ENCODE measurements at regions not wholly inside any gene's neighbourhood (a gene's known extent, or its start where the extent isn't known, plus 50 kb on each side); places are given as distances from the start of the nearest gene placed in this dataset.

DNA sequence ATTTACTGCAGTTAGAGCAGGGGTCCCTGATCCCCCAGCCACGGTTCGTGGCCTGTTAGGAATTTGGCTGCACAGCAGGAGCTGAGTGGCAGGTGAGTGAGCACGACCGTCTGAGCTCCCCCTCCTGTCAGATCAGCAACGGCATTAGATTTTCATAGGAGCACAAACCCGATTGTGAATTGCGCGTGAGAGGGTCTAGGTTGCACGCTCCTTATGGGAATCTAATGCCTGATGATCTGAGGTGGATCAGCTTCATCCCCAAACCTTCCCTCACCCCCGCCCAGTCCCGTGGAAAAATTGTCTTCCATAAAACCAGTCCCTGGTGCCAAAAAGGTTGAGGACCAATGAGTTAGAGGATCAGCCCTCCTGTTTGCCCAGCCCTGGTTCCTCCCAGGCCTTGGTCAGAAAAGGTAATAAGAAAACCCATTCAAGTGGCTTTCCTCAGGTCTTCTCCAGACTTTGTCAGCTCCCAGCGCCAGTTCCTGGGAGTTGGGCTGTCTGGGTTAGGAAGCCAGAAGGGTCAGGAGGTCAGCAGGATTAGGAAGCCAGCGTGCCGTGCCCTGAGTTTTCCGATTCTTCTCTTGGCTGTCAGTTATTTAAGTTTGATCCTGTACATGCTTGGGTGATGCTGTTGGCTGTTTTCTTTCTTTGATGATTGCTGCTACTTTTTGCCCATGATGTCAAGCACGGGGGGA, 139.9 kb upstream of the PMEPA1 start:
- no peak for DNase-seq (ENCODE audit: low read depth in 2 of 2)

DNA sequence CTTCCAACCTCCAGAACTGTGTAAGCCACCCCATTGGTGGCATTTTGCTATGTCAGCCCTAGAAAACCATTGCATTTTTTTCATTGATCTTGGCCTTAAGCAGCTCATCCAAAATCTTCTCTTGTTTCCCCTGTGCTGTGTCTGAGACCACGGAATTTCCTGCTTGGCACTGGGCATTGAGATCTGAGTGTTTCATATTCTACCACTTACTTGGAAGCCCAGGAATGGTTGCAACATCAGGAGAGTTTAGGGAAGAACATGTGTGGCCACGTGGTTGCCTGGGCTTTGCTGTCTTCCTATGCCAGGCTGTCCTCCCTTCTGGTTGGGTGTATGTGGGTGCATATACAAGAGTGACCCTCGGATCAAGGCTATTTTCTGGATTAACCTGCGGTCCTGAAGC, 139.3 kb upstream of the PMEPA1 start:
- DNase-seq (ENCODE audit: low read depth in 2 of 2) = no peak

DNA sequence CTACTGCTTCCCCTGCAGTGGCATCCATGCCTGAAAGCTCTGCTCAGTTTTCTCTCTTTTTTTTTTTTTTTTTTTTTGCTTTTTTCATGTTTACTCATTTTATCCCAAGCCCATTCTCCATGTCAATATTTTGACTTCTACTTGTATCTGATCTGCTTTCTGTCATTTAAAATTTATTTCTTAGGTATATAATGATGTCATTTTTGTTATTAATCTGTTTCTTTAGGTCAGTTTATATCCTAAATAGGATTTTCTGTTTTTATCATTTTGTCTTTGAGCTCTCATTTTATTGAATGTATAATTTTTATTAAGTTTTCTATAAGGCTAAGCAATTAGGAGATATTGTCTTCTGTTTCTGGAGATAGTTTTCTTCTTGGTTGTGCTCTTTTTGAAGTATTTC, 138.5 kb upstream of the PMEPA1 start:
- DNase-seq (ENCODE audit: low read depth in 2 of 2) = no peak

DNA sequence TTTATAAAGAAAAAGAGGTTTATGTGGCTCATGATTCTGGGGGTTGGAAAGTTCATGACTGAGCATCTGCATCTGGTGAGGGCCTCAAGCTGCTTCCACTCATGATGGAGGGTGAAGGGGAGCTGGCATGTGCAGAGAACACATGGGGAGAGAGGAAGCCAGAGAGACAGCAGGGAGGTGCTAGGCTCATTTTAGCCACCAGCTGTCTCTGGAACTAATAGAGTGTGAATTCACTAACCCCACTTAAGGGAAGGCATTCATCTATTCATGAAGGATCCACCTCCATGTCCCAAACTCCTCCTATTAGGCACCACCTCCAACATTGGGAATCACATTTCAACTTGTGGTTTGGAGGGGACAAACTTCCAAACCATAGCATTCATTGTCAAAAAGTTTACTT, 137.3 kb upstream of the PMEPA1 start:
- no peak for DNase-seq (ENCODE audit: low read depth in 2 of 2)

DNA sequence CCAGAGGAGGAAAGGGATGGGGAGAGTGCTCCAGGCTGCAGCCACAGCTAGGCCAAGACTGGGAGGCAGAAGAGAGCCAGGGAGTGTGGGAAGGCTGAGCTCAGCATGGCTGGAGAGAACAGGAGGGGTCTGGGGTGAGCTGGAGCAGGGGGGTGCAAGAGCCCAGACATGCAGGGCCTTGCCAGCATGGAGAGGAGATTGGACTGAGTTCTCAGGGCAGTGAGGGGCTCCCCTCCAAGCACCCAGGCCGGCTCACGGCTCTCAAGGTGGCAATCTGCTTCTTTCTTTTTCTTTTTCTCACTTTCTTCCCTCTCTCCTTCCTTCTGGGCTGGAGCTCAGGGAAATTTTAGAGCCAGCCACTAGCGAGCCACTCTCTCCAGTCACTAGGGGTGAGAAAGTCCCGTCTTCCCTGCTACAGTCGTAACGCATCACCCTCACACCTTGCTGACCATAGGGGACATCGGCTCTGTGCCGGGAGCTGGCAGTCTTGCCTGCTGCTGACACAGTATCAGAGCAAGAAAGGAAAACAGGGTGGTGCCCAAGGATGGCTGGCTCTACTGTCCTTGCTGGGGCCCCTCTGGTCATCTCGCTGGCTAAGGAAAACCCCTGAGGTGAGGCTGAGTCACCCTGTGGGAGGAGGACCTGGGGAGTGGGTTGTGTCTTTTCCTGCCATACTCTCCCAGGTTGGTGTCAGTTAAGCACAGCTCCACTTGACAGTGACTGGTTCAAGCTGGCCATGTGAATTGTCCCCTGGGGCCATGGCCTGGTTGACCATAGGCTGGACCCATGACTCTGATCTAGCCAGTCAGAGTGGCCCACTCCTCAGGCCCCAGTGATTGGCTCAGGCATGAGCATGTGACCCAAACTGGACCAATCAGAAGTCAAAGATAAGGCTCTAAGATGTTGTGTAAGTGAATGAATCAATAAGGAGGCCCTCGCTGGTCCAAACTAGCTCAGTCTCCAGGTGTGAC, 135.1 kb upstream of the PMEPA1 start:
- DNase-seq (ENCODE audit: low read depth in 2 of 2) = no peak

DNA sequence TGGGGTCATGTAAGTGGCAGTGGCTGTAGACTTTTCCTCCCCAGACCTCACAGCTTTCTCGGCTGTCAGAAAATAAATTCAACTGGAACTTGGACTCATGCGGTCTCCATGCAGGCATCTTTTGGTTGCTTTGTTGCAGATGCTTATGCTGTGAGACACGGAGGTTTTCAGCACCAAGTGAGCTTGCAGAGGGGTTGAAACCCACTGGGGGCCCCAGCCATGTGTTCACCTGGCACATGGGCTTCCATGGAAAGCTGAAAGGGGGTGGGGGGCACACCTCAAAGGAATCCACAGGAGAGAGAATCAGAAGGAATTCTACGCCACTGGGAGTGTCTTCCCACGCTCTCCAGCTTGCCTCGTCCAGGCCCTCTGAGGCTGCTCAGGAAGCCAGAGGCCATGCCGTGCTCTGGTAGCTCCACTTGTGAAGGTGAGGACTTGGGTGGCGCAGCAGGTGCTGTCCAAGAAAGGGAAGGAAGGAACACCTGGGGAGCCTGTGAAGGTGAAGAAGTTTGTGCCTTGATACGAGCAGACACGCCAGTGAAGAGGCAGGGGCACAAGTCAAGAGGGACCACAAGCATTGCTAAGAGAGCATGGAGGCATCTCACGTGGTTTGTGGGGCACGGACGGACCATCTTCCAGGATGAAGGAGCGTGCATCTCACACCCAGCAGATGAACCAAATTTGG, 134.3 kb upstream of the PMEPA1 start:
- no peak for DNase-seq (ENCODE audit: low read depth in 2 of 2)

DNA sequence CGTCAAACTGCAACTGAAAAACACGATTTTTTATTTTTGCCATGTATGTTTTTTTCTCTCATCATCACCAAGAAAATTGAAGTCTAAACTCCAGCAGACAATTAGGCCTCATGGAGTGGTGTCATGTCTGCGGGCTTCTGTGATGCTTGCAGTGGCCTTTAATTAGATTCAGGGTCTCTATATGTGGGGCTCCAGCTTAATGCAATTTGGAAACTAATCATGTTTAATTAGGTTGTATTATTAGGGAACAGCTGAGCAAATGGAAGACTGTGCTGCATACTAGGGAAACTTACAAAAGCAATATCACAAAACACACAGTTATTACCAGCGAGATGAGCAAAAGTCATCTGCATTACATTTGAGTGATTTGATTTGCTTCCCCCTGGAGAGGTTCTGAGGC, 132.9 kb upstream of the PMEPA1 start:
- DNase-seq (ENCODE audit: low read depth in 2 of 2) = no peak

DNA sequence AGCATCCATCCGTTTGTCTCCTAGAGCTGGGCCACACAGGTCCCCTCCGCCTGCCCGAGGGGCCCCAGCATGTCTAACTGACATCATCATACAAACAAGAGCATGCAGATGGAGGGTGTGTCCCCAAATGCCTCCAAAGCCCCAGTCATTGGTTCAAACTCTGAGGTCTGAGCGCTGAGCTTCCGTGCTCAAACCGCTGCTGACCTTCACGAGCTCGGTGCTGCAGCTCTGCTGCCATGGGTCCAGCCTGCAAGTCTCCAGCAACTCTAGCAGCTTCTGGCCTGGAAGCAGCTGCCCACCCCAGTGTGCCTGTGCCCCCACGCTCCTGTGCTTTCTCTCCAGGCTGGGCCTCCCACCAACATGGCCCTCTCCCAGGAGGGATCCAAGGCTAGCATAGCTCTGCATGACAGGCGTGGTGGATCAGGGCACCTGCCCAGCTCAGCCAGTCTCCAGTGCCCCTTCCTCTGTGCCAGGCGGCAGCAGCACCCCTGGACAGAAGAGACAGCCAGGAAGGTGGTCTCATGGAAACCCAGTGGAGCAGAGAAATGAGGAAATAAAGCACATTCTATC, 131.6 kb upstream of the PMEPA1 start:
- DNase-seq (ENCODE audit: low read depth in 2 of 2) = no peak

DNA sequence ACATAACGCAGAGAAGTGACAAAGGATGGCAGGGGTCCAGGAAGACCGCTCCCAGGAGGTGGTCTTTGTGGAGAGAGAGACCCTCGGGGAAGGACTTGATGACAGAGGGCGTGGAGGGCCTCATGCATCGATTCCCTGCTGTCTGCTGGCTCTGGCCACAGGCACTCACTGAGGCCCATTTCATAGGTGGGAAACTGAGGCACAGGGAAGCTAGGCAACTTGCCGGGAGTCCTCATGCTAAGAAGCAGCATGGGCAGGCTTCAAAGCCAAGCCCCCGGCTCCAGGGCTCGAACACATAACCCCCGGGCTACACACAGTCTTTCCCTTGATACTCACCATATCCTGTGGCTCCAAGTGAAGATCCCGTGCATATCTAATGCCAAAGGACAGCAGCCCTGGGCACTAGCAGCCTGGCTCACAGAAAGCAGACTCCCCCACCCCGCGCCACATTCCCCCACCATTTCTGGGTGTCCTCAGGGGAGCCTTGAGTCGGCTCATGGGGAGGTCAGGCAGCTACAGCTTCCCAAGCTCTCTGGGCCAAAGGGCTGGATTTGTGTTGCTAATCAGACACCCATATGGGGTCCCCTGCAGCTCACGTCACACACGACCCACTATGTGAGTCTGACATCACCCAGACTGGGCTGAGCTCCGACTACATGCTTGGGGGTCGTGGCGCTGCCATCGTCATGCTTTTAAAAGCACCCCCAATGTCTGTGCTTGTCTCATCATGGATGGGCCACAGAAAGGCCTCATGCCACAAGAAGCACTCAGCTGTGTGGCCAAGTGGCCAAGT, 130.9 kb upstream of the PMEPA1 start:
- no peak for DNase-seq (ENCODE audit: low read depth in 2 of 2)

DNA sequence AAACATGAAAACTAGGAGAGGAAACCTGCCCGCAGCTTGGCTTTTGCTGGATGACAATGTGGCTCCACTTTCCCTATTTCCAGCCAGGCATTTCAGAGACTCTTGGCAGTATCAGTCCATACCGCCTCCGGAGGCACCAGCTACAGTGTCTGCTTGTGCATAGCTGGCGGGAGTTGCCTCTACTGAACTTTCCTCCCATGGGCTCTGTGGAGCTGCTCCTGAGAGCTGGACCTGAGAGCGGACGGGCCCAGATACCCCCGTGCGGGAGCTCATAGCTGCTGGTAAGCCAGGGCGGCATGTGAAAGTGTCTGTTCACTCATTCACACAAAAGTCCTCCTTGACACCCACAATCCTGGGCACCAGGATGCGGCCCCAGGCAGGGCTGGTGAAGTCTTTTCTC, 130.3 kb upstream of the PMEPA1 start:
- no peak for DNase-seq (ENCODE audit: low read depth in 2 of 2)

DNA sequence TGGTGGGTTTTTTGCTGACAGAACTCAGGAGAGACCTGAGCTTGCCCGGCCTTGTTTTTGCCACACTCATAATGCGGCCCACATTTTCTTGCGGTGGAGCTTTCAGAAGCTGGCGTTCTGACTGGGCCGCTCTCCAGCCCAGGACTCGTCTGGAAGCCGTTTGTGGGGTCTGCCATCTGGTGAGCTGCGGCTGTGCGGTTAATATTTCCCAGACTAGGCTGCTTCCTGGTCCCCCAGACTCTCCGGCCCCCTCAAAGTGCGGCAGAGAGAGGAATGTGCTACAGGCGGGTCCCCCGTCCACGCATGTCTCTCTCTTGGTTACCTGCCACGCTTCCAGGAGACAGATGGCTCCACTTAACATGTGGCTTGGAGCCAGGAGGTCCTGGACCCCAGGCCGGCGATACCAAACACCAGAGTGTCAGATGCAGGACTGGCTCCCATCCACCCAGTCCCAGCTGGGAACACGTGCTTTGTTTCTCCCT, 128.9 kb upstream of the PMEPA1 start:
- DNase-seq (ENCODE audit: low read depth in 2 of 2) = no peak

DNA sequence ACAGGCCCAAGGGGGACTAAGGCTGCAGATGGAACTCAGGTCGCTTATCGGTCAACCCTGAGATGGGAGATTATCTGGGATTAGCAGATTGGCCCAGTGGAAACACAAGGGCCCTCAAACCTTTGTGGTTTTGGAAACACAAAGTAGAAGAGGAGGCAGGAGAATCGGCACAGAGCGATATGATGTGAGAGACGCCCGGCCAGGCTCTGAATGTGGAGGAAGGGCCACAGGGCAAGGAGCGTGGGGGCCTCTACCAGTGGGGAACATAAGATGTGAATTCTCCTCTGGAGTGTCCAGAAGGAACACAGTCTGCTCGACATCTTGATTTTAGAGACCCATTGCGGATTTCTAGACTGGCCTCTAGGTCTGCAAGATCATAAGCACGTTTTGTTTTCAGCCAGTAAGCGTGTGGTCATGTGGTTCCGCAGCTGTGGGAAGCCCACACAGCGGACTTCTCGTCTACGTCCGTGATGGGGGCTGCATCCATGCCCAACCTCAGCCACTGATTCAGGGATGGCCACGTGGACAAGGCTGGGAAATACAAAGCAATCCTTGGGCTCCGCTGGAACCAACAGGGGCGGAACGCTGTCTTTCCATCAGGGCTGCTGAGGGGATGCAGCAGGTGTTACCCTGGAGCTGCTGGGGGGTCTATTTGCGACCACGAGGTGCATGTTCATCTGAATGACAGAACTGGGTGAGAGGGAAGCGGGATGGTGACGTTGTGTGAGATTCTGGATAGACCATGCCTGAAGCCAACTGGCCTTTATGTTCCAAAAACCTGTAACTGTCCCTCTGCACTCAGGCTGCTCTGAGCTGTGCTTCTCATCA, 127.6 kb upstream of the PMEPA1 start:
- DNase-seq (ENCODE audit: low read depth in 2 of 2) = no peak

DNA sequence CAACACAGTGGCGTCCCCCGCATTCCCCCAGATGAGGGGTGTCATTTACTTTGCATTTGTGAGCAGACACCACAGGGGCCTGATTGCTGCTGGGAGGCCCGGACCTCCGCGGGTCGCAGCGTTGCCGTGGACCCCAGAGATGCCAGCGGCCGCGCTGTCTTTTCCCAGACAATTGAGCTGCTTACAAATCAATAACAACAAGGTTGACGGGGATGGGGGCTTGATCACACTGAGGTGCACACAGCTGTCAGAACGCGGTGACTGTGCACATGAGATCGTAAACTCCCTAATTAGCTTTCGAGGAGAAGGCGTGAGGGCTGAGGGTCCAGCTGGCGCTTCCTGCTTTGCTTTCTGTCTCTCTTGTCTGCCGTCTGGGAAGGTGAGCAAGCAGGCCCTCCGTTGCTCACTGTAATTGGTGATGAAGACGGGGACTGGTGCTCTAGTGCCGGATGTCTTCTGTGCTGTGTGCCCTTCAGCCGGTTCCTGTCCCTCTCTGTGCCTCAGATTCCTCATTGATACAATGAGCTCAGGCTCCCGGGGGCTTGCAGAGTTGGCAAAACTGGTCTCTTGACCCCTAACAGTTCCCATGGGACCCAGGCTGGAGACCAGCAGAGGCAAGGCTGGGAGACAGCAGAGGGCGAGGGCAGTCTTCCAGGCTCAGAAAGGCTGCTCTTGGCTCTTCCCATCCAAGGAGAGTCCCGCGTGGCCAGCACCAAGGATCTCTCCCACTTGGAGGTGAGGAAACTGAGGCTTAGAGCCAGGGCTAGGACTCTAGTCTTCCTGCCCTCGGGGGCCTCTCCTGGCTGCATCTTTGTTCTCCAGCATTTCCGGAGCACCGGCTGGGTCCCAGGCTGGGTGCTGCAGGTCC, 126.0 kb upstream of the PMEPA1 start:
- DNase-seq (ENCODE audit: low read depth in 2 of 2) = no peak

DNA sequence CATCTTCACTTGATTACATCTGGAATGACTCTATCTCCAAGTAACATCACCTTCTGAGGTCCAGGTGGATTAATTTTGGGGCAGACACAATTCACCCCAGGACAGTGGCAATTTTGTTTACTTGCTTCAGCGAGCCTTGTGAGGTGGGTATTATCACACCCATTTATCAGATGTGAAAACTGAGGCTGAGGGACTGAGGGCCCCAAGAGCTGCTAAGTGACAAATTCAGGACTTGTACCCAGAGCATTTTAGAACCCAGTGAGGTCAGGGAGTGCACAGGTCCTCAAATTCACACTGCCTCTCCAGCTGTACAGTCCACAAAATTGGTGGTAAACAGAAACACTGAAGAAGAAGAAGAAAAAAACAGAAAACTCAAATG, 125.2 kb upstream of the PMEPA1 start:
- DNase-seq (ENCODE audit: low read depth in 2 of 2) = no peak

DNA sequence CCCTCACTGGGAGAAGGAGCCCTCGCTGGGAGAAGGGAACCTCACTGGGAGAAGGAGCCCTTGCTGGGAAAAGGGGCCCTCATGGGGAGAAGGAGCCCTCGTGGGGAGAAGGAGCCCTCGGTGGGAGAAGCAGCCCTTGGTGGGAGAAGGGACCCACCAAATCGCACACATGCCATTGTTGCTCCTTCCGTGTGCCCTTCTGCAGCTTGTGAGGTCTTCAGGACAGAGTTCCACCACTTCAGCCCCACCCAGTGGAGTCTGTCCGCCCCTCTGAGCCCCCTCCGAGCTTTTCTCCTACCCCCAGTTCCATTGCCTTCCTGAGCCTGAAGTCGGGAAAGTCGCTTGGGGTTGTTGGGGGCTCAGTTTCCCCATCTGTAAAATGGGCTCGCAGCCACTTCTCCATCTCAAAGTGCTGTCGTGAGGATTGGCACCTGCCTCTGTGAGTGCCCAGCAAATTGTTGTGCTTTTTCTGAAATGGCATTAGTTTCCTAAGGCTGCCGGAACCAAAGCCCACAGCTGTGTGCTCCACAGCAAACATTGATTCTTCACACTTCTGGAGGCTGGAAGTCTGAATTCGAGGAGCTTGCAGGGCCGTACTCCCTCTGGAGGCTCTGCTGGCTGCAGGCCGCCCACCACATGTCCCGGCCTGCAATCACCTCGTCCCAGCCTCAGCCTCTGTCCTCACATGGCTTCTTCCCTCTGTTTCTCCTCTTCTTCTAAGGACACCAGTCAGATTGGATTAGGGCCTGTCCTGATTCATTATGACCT, 124.7 kb upstream of the PMEPA1 start:
- no peak for DNase-seq (ENCODE audit: low read depth in 2 of 2)

DNA sequence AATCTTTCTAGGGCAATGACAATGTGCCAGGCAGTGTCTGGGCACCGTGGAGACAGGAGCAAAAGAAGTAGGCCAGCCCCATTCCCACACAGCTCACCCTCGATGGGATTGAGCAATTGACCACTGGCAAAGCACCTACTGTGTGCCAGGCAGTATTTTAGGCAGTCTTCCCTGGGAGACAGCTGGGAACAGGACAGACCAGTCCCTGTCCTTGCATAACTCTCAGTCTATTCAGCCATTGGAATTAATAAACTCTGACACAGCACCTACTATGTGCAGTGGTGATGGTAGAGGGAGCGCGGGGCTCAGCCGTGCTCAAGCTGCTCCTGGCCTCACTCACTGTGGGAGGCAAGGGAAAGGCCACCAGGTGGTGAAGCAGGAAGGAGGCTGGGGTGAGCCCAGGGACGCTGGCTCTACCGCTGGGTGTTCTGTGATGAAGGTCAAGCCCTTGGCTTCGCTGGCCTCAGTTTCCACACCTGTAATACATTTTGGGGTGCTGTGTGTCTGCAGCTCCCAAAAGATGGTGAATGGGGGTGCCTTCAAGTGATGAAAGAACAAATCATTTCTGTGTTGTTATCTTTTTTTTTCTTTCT, 122.3 kb upstream of the PMEPA1 start:
- no peak for DNase-seq (ENCODE audit: low read depth in 2 of 2)

DNA sequence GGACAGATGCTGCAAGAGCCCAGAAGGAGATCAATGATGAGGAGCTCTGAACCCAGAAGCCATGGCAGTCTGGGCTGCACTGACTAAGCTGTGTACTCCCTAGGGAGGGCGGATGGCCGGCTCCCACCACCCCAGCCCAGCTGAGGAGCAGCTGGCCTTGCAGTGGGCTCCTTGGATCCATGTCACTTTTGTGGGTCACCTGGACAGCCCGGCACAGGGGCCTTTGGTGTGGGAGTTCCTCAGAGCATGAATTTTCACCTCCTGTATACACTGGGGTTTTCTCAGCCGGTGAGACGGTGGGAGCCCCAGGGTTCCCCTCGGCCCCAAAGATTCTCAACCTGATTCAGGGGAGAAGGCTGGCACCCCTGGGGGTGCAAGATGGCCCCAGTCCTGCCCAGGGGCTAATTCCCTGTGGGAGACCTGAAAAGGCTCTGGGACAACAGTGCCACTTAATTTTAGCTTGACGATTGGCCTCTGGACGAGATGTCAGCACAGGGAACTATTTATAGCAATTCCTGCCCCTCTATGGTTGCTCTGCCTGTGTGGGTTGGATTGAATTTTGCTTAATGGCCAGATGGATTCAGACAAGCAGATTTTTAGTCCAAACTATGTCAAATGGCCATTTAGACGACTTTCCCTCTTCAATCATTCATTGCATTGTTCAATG, 121.6 kb upstream of the PMEPA1 start:
- no peak for DNase-seq (ENCODE audit: low read depth in 2 of 2)

DNA sequence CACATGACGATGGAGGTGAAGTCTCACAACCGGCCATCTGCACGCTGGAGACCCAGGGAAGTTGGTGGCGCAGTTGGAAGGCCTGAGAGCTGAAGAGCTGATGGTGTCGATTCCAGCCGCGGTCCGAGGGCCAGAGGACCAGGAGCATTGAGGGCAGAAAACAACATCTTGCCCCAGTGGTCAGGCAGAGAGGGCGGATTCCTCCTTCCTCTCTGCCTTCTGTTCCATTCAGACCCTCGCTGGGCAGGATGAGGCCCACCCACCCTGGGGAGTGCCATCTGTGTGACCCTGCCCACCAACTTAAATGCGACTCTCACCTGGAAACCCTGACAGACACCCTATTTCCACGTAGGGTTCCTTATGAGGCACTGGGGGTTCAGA, 120.7 kb upstream of the PMEPA1 start:
- no peak for DNase-seq (ENCODE audit: low read depth in 2 of 2)

Measured in stimulated activated CD8-positive, alpha-beta memory T cell treated with anti-CD3 and anti-CD28 coated beads, Interleukin-15, amount 100 ng/mL, for 48 hours (primary cell).